HCT116 (cell line): ENCODE measurements at regions not wholly inside any gene's neighbourhood (a gene's known extent, or its start where the extent isn't known, plus 50 kb on each side); places are given as distances from the start of the nearest gene placed in this dataset.

ENCODE experiments used
- CTCF ChIP-seq, 3 experiments: fragments of 200-600 bp in 1 of 3; sonication (generic) in 1 of 3; IDR thresholded peaks in 2 of 3; conservative IDR thresholded peaks in 1 of 3; 2 replicates each; pipeline ENCODE4 v1.5.1; 2012 to 2017; ENCODE audit warnings: low read depth in 2 of 3, low read length in 2 of 3, antibody characterized with exemption in 1 of 3, borderline replicate concordance in 1 of 3, control low read depth in 1 of 3, mild to moderate bottlenecking in 1 of 3, mixed read lengths in 1 of 3, mixed run types in 1 of 3, moderate library complexity in 1 of 3; ENCODE audit not compliant: insufficient read depth in 1 of 3
- EGR1 ChIP-seq: IDR thresholded peaks from 2 replicates; pipeline ENCODE4 v1.6.1; 2012; ENCODE audit warnings: low read depth
- POLR2A ChIP-seq: IDR thresholded peaks from 2 replicates; pipeline ENCODE4 v1.7.0; 2011; ENCODE audit warnings: borderline replicate concordance; ENCODE audit not compliant: insufficient read depth, insufficient read length; ENCODE audit errors: extremely low read depth
- POLR2AphosphoS5 ChIP-seq: IDR thresholded peaks from 2 replicates; pipeline ENCODE4 v1.6.1; 2011; ENCODE audit warnings: mild to moderate bottlenecking, low read depth, low read length, moderate library complexity
- RAD21 ChIP-seq: IDR thresholded peaks from 2 replicates; pipeline ENCODE4 v1.6.1; 2012; ENCODE audit warnings: low read depth, mild to moderate bottlenecking
- SIN3A ChIP-seq: IDR thresholded peaks from 2 replicates; pipeline ENCODE4 v1.6.1; 2012; ENCODE audit warnings: low read depth
- SRF ChIP-seq: IDR thresholded peaks from 2 replicates; pipeline ENCODE4 v1.6.1; 2012; ENCODE audit warnings: low read depth
- TCF7L2 ChIP-seq: IDR thresholded peaks from 2 replicates; pipeline ENCODE4 v1.7.0; 2011; ENCODE audit warnings: borderline replicate concordance, inconsistent platforms; ENCODE audit not compliant: insufficient read depth, insufficient read length; ENCODE audit errors: extremely low read depth
- YY1 ChIP-seq: IDR thresholded peaks from 2 replicates; pipeline ENCODE4 v1.6.1; 2011; ENCODE audit warnings: low read length, low read depth, moderate library complexity, mild to moderate bottlenecking; ENCODE audit not compliant: insufficient replicate concordance; ENCODE audit errors: extremely low read depth
- ZBTB33 ChIP-seq: IDR thresholded peaks from 2 replicates; pipeline ENCODE4 v1.6.1; 2011; ENCODE audit warnings: mild to moderate bottlenecking, low read length, moderate library complexity; ENCODE audit not compliant: insufficient replicate concordance; ENCODE audit errors: extremely low read depth

- TF ChIP-seq CTCF (IDR thresholded peaks at IDR 0.05 in 2 of 3, conservative IDR thresholded peaks at IDR 0.05 in 1 of 3; ENCODE audit: borderline replicate concordance in 1 of 3, insufficient read depth in 1 of 3, low read depth in 2 of 3, low read length in 2 of 3) (no peak), SIN3A (no peak), RAD21 (no peak), POLR2A (no peak), SRF (no peak), YY1 (no peak), TCF7L2 (no peak), POLR2AphosphoS5 (no peak), ZBTB33 (no peak), EGR1 (no peak)
Measured at GRCh38 chr5:34526682-34527305, 129.3 kb upstream of the RAI14 start.
